K562 (cell line): ENCODE measurements at regions not wholly inside any gene's neighbourhood (a gene's known extent, or its start where the extent isn't known, plus 50 kb on each side); places are given as distances from the start of the nearest gene placed in this dataset.
"Not testable (repeated sequence)": the region's sequence is repeated elsewhere in the genome, so short reads cannot be mapped to it uniquely, and the experiment has no call there.

Experiments
- ATAC-seq: fragments of 200-7000 bp; cut with Tn5 transposase; 3 replicates; pipeline ENCODE4 v1.9.1; 2020; ENCODE audit warnings: moderate library complexity
- BruUV-seq: library from RNA; stranded (reverse); fragments of 400-500 nt; replicated peaks from 2 replicates; lab custom pipeline; 2021; lab: Mats Ljungman, UMichigan
- CTCF ChIA-PET: fragments of 300-600 bp; formaldehyde crosslinking; extraction: SDS; loops from one replicate; lab custom pipeline; 2021; ENCODE audit warnings: low intra/inter-chr PET ratio; lab: Yijun Ruan, JAX
- POLR2A ChIA-PET: fragments of 300-600, 350-650 bp; sonication (Branson Sonifier 250); formaldehyde crosslinking; extraction: SDS; loops from one replicate; lab custom pipeline; 2021; ENCODE audit warnings: antibody characterized with exemption, inconsistent platforms; lab: Yijun Ruan, JAX
- DNase-seq, 4 experiments: peaks; one replicate each; pipeline versions ENCODE4 v3.0.0 to v3.0.0-alpha.2; 2011 to 2018; ENCODE audit warnings: low spot score in 3 of 4, mixed read lengths in 3 of 4; ENCODE audit errors: extremely low read depth in 1 of 4
- FAIRE-seq: peaks from 2 replicates; lab custom pipeline; 2011; peaks lifted over from hg19 to GRCh38; lab: Jason Lieb, UNC
- H2AFZ ChIP-seq: 2 replicates; pipeline ENCODE4 v1.6.0; 2011; ENCODE audit warnings: low read depth, low read length, control low read depth, inconsistent platforms
- H3K27ac ChIP-seq: fragments of 200-600 bp; 3 replicates; pipeline ENCODE4 v1.8.0; 2011; ENCODE audit warnings: low read depth, mild to moderate bottlenecking, control low read depth, inconsistent platforms, low read length, moderate library complexity, mixed read lengths; ENCODE audit errors: extremely low read depth
- H3K27me3 ChIP-seq, 2 experiments: fragments of 300-600 bp in 1 of 2; 2 replicates in 1 of 2; 3 replicates in 1 of 2; pipeline versions ENCODE4 v1.6.0 to v1.8.0; 2011; ENCODE audit warnings: inconsistent platforms in 2 of 2, low read length in 2 of 2, mild to moderate bottlenecking in 1 of 2, mixed read lengths in 1 of 2, moderate library complexity in 1 of 2; ENCODE audit not compliant: control insufficient read depth in 2 of 2, insufficient read depth in 2 of 2
- H3K36me3 ChIP-seq: fragments of 300-600 bp; 3 replicates; pipeline ENCODE4 v1.8.0; 2011; ENCODE audit warnings: mild to moderate bottlenecking, low read length, inconsistent platforms; ENCODE audit not compliant: control insufficient read depth, insufficient read depth
- H3K4me1 ChIP-seq, 2 experiments: fragments of 200-600 bp in 1 of 2; replicated peaks in 1 of 2; 2 replicates in 1 of 2; 3 replicates in 1 of 2; pipeline versions ENCODE4 v1.5.1 to v1.8.0; 2011; ENCODE audit warnings: inconsistent platforms in 2 of 2, low read length in 2 of 2, mild to moderate bottlenecking in 1 of 2, mixed read lengths in 1 of 2, moderate library complexity in 1 of 2; ENCODE audit not compliant: control insufficient read depth in 2 of 2, insufficient read depth in 2 of 2
- H3K4me2 ChIP-seq: 2 replicates; pipeline ENCODE4 v1.6.1; 2011; ENCODE audit warnings: low read length, control low read depth, inconsistent platforms, mixed read lengths; ENCODE audit not compliant: insufficient read depth
- H3K4me3 ChIP-seq: fragments of 200-600 bp; sonication (generic), shearing (Covaris generic); 2 replicates; pipeline ENCODE4 v1.5.1; 2016; ENCODE audit warnings: control low read depth, inconsistent platforms
- H3K79me2 ChIP-seq: fragments of 200-600 bp; 3 replicates; pipeline ENCODE4 v1.8.0; 2011; ENCODE audit warnings: low read length, inconsistent platforms; ENCODE audit not compliant: control insufficient read depth, insufficient read depth
- H3K9ac ChIP-seq, 2 experiments: 2 replicates each; pipeline versions ENCODE4 v1.6.0 to v1.6.1; 2011; ENCODE audit warnings: low read depth in 2 of 2, low read length in 2 of 2, control low read depth in 1 of 2, inconsistent platforms in 1 of 2, mild to moderate bottlenecking in 1 of 2, mixed read lengths in 1 of 2; ENCODE audit not compliant: insufficient read depth in 1 of 2
- H3K9me1 ChIP-seq: one replicate; pipeline ENCODE4 v1.6.0; 2011; ENCODE audit warnings: inconsistent platforms, mild to moderate bottlenecking, low read length, moderate library complexity; ENCODE audit not compliant: control insufficient read depth, insufficient read depth
- H3K9me3 ChIP-seq: replicated peaks from 2 replicates; pipeline ENCODE4 v1.5.1; 2011; ENCODE audit warnings: low read depth, low read length, inconsistent platforms; ENCODE audit not compliant: control insufficient read depth, insufficient read depth
- H4K20me1 ChIP-seq: replicated peaks from 2 replicates; pipeline ENCODE4 v1.6.1; 2011; ENCODE audit warnings: low read length, inconsistent platforms, mixed read lengths; ENCODE audit not compliant: control insufficient read depth, insufficient read depth
- PTRF ChIP-seq: fragments of 450-650 bp; IDR thresholded peaks from 2 replicates; pipeline ENCODE4 v1.6.1; 2016; ENCODE audit warnings: mild to moderate bottlenecking, missing genetic modification characterization, missing compliant biosample characterization
- RBM34 ChIP-seq: fragments of 200-400 bp; formaldehyde crosslinking; IDR thresholded peaks from 2 replicates; pipeline ENCODE4 v1.6.1; 2018; ENCODE audit warnings: low read length, borderline replicate concordance; ENCODE audit not compliant: insufficient read depth
- SETDB1 ChIP-seq: IDR thresholded peaks from one replicate; pipeline ENCODE4 v1.6.1; 2012; ENCODE audit warnings: low read length, control low read depth, inconsistent platforms
- ZNF354B ChIP-seq: fragments of 250-450 bp; sonication (Bioruptor Pico); IDR thresholded peaks from 2 replicates; pipeline ENCODE4 v1.4.0; 2020
- ZNF507 ChIP-seq: conservative IDR thresholded peaks from 2 replicates; pipeline ENCODE4 v1.6.1; 2017; ENCODE audit warnings: missing genetic modification characterization, missing compliant biosample characterization
- WGBS: fragments of 100-300 bp; shearing (Covaris generic); methylation state at CpG from one replicate; pipeline ENCODE4 v1.1.6; 2016; ENCODE audit warnings: low coverage, mixed read lengths; ENCODE audit not compliant: insufficient coverage; ENCODE audit errors: missing lambda C conversion rate; 5-methylcytosine and 5-hydroxymethylcytosine counted together
- in situ Hi-C: fragments of 300-500 bp; cut with MboI; formaldehyde crosslinking; loops from 4 replicates; pipeline ENCODE4 v1.15.0; 2018; ENCODE audit warnings: inconsistent platforms, mixed read lengths
- intact Hi-C: fragments of 100-400 bp; cut with micrococcal nuclease; formaldehyde crosslinking; loops from 2 replicates; pipeline ENCODE4 v1.14.2; 2022
- TF ChIP-seq, protein P1 (sequence below): sonication (generic); formaldehyde crosslinking; IDR thresholded peaks from 2 replicates; pipeline ENCODE4 v1.8.1; 2023; ENCODE audit warnings: mild to moderate bottlenecking, missing genetic modification reagents

DNA sequence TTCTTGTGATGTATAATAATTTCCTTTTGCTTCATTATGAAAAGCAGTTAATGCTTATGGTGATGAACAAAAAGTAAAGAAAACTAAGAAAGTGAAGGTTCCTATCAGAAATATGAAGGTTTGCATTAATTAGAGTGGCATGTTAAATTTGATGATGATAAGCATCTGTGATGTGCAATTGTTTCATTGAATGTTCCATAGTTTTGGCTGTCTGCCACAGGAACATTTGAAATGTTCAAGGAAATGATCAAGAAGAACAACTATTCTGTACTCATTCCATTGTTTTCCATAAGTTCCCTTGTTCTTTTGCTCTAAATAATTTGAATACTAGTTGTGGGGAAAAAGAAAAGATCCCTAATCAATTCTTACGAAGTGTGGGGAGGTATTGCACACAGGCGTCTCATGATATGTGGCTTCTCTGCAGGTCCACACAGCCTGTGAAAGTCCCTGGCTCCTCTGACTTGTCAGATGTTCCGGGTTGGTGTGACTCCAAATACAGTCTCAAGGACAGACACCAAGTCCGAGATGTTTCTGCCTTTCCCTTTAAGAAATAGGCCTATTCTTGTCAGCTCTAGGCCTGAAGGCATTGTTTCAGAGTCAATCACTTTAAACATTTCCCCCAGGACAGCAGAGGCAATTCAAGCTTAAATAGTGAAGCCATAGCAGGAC, 152.6 kb upstream of the MAST4 start (continued):
- TF ChIP-seq, protein P1, sequence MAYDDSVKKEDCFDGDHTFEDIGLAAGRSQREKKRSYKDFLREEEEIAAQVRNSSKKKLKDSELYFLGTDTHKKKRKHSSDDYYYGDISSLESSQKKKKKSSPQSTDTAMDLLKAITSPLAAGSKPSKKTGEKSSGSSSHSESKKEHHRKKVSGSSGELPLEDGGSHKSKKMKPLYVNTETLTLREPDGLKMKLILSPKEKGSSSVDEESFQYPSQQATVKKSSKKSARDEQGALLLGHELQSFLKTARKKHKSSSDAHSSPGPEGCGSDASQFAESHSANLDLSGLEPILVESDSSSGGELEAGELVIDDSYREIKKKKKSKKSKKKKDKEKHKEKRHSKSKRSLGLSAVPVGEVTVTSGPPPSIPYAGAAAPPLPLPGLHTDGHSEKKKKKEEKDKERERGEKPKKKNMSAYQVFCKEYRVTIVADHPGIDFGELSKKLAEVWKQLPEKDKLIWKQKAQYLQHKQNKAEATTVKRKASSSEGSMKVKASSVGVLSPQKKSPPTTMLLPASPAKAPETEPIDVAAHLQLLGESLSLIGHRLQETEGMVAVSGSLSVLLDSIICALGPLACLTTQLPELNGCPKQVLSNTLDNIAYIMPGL (CRISPR knock-in tag) = no peak
- TF ChIP-seq SETDB1 (no peak), RBM34 (no peak), PTRF (tag) (no peak)
- TF ChIP-seq, all 486 proteins: peak for 0

DNA sequence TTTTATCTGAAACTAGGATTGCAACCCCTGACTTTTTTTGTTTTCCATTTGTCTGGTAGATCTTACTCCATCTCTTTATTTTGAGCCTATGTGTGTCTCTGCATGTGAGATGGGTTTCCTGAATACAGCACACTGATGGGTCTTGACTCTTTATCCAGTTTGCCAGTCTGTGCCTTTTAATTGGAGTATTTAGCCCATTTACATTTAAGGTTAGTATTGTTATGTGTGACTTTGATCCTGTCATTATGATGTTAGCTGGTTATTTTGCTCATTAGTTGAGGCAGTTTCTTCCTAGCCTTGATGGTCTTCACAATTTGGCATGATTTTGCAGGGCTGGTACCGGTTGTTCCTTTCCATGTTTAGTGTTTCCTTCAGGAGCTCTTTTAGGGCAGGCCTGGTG, 148.1 kb upstream of the MAST4 start:
- WGBS = 0% methylated on average over 1 of the region's 1 CpG
- intact Hi-C loops, ATAC-seq, H3K4me3 ChIP-seq, FAIRE-seq, DNase-seq, in situ Hi-C loops, H3K4me2 ChIP-seq, H4K20me1 ChIP-seq, POLR2A ChIA-PET, H3K9me1 ChIP-seq, H3K79me2 ChIP-seq, H3K9me3 ChIP-seq, BruUV-seq, CTCF ChIA-PET, H3K9ac ChIP-seq, H3K4me1 ChIP-seq, H2AFZ ChIP-seq, H3K27ac ChIP-seq, H3K27me3 ChIP-seq, H3K36me3 ChIP-seq: not testable (repeated sequence)
- peak; percentile 91 for TF ChIP-seq ZNF507 (tag)
- TF ChIP-seq ZNF354B (CRISPR knock-in tag) = peak; percentile 79; the same call in 1 of the 2 replicates
